HL-60 (cell line): ENCODE measurements at regions not wholly inside any gene's neighbourhood (a gene's known extent, or its start where the extent isn't known, plus 50 kb on each side); places are given as distances from the start of the nearest gene placed in this dataset.

Experiments
- CTCF ChIP-seq: IDR thresholded peaks from one replicate; pipeline ENCODE4 v1.5.1; 2011; ENCODE audit warnings: low read length, control low read depth, inconsistent platforms; ENCODE audit not compliant: insufficient read depth
- GABPA ChIP-seq: IDR thresholded peaks from 2 replicates; pipeline ENCODE4 v1.6.1; 2012; ENCODE audit warnings: low read depth
- POLR2AphosphoS5 ChIP-seq: IDR thresholded peaks from 2 replicates; pipeline ENCODE4 v1.6.1; 2012; ENCODE audit warnings: low read depth

DNA sequence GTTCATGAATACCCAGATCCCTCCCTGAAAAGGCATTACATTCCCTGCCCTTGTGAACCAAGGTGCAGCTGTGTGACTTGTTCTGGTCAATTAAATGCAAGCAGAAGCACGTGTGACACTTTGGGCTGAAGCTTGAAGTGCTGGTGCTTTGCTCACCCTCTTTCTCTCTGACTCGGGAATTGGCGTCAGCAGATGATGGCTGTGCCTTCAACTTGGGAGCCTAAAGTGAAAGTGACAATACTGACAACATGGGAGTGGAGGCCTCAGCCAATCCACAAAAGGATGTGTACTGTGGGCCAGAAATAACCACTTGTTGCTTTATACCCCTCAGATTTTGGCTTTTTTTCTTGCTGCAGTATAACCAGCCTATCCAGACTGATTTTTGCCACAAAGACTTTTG lies 148.3 kb upstream of the THY1 start:
- no peak for TF ChIP-seq CTCF
- no peak for TF ChIP-seq GABPA
- no peak for TF ChIP-seq POLR2AphosphoS5
